Activated CD4-positive, alpha-beta T cell treated with anti-CD3 and anti-CD28 coated beads for 36 hours (primary cell): ENCODE measurements at regions not wholly inside any gene's neighbourhood (a gene's known extent, or its start where the extent isn't known, plus 50 kb on each side); places are given as distances from the start of the nearest gene placed in this dataset.
A peak's percentile ranks its signal among the peaks of the same experiment; 100 is the strongest.

Source experiments
- ATAC-seq: fragments of 200-7000 bp; cut with Tn5 transposase; one replicate; pipeline ENCODE4 v1.10.0; 2021; ENCODE audit warnings: mild to moderate bottlenecking, moderate library complexity
- CTCF ChIA-PET: fragments of 350-600 bp; sonication (Branson Sonifier 250); formaldehyde crosslinking; loops from one replicate; lab custom pipeline; 2021; ENCODE audit warnings: antibody characterized with exemption; lab: Charles Lee
- POLR2A ChIA-PET: fragments of 350-600 bp; sonication (Branson Sonifier 250); formaldehyde crosslinking; loops from one replicate; lab custom pipeline; 2021; ENCODE audit warnings: antibody characterized with exemption, inconsistent platforms; lab: Charles Lee
- DNase-seq: peaks from one replicate; pipeline ENCODE4 v3.0.0-alpha.2; 2020
- H3K27ac Mint-ChIP-seq: one replicate; pipeline ENCODE4 v1.8.0; 2021; ENCODE audit warnings: mixed read lengths
- H3K27me3 Mint-ChIP-seq: one replicate; pipeline ENCODE4 v1.8.0; 2021; ENCODE audit warnings: mixed read lengths
- H3K36me3 Mint-ChIP-seq: one replicate; pipeline ENCODE4 v1.8.0; 2021; ENCODE audit warnings: low read depth, mixed read lengths
- H3K4me1 Mint-ChIP-seq: one replicate; pipeline ENCODE4 v1.8.0; 2021; ENCODE audit warnings: mixed read lengths
- H3K4me3 Mint-ChIP-seq: one replicate; pipeline ENCODE4 v1.8.0; 2021; ENCODE audit warnings: mild to moderate bottlenecking, moderate library complexity, mixed read lengths
- H3K9me3 Mint-ChIP-seq: one replicate; pipeline ENCODE4 v1.8.0; 2021; ENCODE audit warnings: low read depth, mixed read lengths
- intact Hi-C, 2 experiments: fragments of 100-400 bp; cut with DNase I in 1 of 2; cut with micrococcal nuclease in 1 of 2; formaldehyde crosslinking; loops; one replicate each; pipeline versions ENCODE4 v1.14.2 to v1.15.1; 2022 to 2024; cut with DNase I, micrococcal nuclease

DNA sequence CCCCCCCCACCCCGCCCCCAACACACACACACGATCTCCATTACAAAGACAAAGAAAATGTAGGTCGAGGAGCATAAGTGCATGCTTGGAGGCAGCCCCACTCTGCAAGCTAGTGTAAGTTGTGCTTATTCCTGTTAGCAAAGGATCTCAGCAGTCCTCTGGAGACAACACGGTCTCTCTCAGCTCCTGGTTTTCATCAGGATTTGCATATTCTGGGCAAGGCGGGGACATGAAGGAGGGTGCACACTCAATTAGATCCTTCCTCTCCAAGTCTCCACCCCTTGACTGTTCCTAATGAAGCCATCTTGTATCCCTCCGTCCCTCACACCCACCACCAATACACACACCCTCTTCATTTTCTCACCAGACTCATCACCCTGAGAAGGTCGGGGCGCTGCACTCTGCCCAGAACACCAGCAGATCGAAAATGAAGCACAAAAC lies 63.8 kb downstream of the MRPL46 start:
- ATAC-seq (no peak), DNase-seq (no peak)
- no peak overlapping the region for H3K4me3 Mint-ChIP-seq
- no peaks in the 10 kb centered on the region for H3K9me3 Mint-ChIP-seq
- H3K4me1 Mint-ChIP-seq = peaks cover 17% of the 10 kb centered on the region
- ChIA-PET POLR2A (no interaction called here), CTCF (no interaction called here)
- peaks cover 8% of the 10 kb centered on the region for H3K27me3 Mint-ChIP-seq
- H3K27ac Mint-ChIP-seq = no peak overlapping the region
- intact Hi-C loops = no loop called here
- no peaks in the 10 kb centered on the region for H3K36me3 Mint-ChIP-seq

DNA sequence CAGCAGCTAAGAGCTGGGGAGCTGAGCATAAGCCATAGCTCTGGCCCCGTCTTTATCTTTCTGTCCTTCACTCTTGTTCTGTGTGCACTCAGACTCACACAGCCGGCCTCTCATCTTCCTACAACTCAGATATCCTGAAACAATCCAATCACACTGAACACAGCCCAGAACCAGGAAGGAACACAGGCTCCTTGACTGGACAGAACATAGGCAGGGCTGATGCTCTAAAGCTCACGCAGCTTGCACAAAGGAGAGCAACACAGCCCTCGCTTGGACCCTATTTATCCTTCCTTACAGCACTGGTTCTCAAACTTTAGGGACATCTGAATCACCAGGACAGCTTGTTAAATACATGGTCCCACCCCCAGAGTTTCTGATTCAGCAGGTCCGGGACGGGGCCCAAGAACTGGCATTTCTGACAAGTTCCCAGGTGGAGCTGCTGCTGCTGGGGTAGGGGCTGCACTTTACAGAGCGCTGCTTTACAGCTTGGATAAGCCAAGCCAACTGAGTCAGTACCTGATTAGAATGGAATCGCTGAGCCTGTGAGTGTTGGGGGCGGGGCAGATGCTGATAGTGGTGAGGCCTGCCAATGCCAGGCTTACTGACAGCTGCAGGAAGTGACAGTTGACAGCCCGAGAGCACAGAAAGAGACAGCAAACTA lies 65.1 kb downstream of the MRPL46 start:
- POLR2A ChIA-PET = no interaction called here
- ATAC-seq (peak; percentile 94), DNase-seq (peak; percentile 73)
- no peaks in the 10 kb centered on the region for H3K36me3 Mint-ChIP-seq
- intact Hi-C loops = no loop called here
- no peak overlapping the region for H3K4me3 Mint-ChIP-seq
- peak overlapping the region; percentile 23 for H3K27ac Mint-ChIP-seq
- no peaks in the 10 kb centered on the region for H3K9me3 Mint-ChIP-seq
- H3K27me3 Mint-ChIP-seq = peaks cover 6% of the 10 kb centered on the region
- peaks cover 17% of the 10 kb centered on the region for H3K4me1 Mint-ChIP-seq
- CTCF ChIA-PET = interaction anchor here (0.6 to 1.7 kb wide), 6 partner anchors 14 to 63 kb away, joined by 3 to 7 read pairs (median 4); no protein-coding TSS in a partner anchor

DNA sequence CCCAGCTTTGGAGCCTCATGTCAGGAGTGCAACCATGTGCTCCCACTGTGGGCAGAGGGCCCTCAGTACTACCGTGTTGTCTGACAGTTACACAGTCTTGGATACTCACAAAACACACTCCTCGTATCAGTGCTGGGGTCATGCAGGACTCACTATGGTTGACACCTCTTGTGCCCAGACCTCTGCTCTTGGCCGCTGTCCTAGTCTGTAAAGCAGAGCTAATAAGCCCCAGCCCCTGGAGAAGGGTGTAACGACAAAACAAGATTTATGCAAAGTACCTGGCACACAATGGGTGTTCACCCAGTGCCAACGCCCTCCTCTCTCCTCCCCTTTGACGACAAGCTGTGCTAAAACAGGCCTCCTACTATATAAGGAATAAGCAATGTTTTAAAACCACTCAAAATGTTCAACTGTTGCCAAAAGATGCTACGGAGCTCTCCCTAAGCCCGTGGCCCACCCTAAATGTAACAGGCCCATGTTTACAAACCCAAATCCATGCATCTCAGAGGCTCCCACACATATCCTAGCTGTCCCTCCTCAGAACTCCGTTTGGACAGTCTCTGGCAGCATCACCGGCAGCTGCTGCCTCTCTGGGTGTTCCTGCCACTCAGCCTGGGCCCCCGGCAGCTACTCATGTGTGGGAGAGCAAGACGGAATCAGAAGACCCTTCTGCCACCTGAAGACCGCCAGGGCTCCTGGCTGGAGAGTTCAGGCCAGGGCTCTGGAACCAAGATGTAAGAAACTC lies 65.8 kb downstream of the MRPL46 start:
- H3K9me3 Mint-ChIP-seq = no peaks in the 10 kb centered on the region
- intact Hi-C loops = no loop called here
- H3K4me1 Mint-ChIP-seq = peaks cover 17% of the 10 kb centered on the region
- peaks cover 6% of the 10 kb centered on the region for H3K27me3 Mint-ChIP-seq
- CTCF ChIA-PET = interaction anchor here (0.6 to 1.7 kb wide), 6 partner anchors 15 to 64 kb away, joined by 3 to 7 read pairs (median 4); no protein-coding TSS in a partner anchor
- H3K27ac Mint-ChIP-seq = peak overlapping the region; percentile 23
- no peak for ATAC-seq
- POLR2A ChIA-PET = no interaction called here
- H3K4me3 Mint-ChIP-seq = no peak overlapping the region
- no peaks in the 10 kb centered on the region for H3K36me3 Mint-ChIP-seq
- no peak for DNase-seq

DNA sequence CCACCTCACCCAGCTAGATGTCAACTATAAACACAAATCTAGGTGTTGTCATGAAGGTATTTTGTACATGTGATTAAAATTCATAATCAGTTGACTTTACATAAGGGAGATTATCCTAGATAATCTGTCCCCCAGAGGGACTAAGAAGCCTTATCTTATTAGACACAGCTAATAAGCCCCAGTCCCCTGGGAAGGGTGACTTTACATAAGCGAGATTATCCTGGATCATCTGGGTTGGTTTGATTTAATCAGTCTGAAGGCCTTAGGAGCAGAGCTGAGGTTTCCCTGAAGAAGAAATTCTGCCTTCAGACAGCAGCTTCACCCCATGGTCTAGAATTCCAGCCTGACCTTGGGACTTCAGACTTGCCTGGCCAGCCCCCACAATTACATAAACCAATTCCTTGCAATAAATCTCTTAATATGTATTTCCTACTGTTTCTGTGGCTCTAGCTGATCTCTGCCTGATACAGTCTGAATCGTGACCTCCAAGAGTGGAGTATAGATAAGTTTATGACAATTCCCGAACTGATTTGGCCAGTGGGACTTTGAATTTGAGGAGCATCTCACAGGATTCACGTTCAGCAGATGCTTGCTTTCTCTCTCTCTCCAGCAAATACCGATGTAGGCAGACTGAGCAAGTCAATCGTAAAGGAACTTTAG lies 66.5 kb downstream of the MRPL46 start:
- intact Hi-C loops = no loop called here
- CTCF ChIA-PET = interaction anchor here (0.6 to 1.7 kb wide), 3 partner anchors 19 to 49 kb away, joined by 3 to 5 read pairs (median 4); no protein-coding TSS in a partner anchor
- peaks cover 6% of the 10 kb centered on the region for H3K27me3 Mint-ChIP-seq

DNA sequence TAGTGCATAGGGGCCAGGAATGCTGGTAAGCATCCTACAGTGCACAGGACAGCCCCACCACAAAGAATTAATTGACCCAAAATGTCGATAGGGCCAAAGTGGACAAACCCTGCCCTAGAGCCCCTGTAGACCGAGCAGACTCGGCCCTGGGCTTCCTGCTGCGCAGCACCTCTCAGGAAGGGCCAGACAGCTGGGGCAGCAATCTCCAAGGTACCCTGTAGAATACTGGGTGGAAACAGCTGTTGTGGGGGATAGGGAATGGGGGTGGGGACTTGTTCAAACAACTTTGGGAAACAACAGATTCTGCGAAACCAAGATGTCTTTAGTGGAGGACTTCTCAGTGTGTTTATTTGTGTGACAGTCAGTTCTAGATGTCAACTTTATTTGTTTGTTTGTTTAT lies 67.1 kb downstream of the MRPL46 start:
- DNase-seq = no peak
- ATAC-seq = no peak

More for the DNA sequence above, 66.5 kb downstream of the MRPL46 start:
- no peak overlapping the region for H3K4me3 Mint-ChIP-seq
- ATAC-seq (no peak), DNase-seq (no peak)
- no peaks in the 10 kb centered on the region for H3K36me3 Mint-ChIP-seq
- H3K9me3 Mint-ChIP-seq = no peaks in the 10 kb centered on the region
- POLR2A ChIA-PET = no interaction called here
- H3K27ac Mint-ChIP-seq = no peak overlapping the region
- H3K4me1 Mint-ChIP-seq = peaks cover 17% of the 10 kb centered on the region

DNA sequence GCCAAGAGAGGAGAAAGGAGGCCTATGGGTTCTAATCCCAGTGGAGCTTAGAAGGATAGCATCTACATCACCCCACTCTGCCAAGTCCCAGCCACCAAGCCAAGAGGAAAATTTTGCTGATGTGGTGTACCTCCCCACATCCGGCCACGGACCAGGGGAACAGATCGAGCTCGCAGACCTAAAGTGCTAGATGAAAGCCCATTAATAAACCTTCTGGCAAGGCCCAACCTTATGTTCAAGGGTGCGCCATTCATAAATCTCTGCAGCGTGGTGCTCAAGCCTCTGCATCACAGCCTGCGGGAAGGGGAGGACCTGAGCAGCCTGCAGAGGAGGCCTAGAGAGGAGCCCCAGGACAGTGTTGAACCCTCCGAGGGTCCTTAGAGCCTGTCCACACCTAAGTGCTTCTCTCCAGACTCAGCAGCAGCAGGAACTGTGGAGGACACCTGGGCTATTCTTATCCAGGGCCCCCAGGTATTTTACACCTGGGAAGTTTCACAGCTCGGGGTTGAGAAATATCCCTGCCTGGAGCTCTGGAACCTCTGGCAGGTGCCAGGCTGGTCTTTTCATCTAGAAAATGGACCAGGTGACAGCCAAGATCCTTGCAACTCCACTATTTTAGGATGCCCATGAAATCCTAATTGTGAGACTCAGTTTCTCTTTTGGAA lies 68.0 kb downstream of the MRPL46 start:
- ChIA-PET POLR2A (no interaction called here), CTCF (interaction anchor here (0.7 kb wide), 1 partner anchor 21 kb away, joined by 3 read pairs; no protein-coding TSS in a partner anchor)
- H3K36me3 Mint-ChIP-seq = no peaks in the 10 kb centered on the region
- H3K27me3 Mint-ChIP-seq = peaks cover 4% of the 10 kb centered on the region
- no peak overlapping the region for H3K27ac Mint-ChIP-seq
- ATAC-seq = no peak
- DNase-seq = no peak
- H3K4me1 Mint-ChIP-seq = peaks cover 17% of the 10 kb centered on the region
- intact Hi-C loops = no loop called here
- H3K4me3 Mint-ChIP-seq = no peak overlapping the region
- no peaks in the 10 kb centered on the region for H3K9me3 Mint-ChIP-seq

More for the DNA sequence above, 67.1 kb downstream of the MRPL46 start:
- H3K36me3 Mint-ChIP-seq = no peaks in the 10 kb centered on the region
- intact Hi-C loops = no loop called here
- CTCF ChIA-PET = interaction anchor here (0.6 to 1.2 kb wide), 2 partner anchors 25 to 50 kb away, joined by 3 to 4 read pairs; no protein-coding TSS in a partner anchor
- no peak overlapping the region for H3K27ac Mint-ChIP-seq
- H3K4me1 Mint-ChIP-seq = peaks cover 17% of the 10 kb centered on the region
- no peak overlapping the region for H3K4me3 Mint-ChIP-seq
- POLR2A ChIA-PET = no interaction called here
- peaks cover 6% of the 10 kb centered on the region for H3K27me3 Mint-ChIP-seq
- no peaks in the 10 kb centered on the region for H3K9me3 Mint-ChIP-seq

DNA sequence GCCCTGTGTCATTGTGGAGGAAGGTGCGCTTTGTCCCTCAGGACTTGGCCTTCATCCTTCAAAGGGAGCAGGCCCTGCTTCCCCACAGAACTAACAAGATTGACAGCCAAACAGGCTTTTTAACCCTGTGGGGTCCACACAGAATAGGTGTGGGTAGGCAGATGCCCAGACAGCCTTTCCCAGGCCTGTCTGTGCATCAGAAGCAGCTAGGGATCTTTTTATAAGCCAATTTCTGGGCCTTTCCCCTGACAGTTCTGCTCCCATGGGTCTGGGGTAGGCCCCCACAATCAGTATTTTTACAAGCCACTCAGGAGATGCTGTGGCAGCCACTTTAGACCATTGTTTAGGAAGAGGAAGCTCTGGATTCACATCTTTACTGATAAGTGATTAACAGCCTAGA lies 69.2 kb downstream of the MRPL46 start:
- CTCF ChIA-PET = no interaction called here
- POLR2A ChIA-PET = no interaction called here
- intact Hi-C loops = no loop called here
- no peak for DNase-seq
- ATAC-seq = no peak
- Mint-ChIP-seq H3K27me3 (peaks cover 3% of the 10 kb centered on the region), H3K4me1 (peaks cover 22% of the 10 kb centered on the region), H3K9me3 (no peaks in the 10 kb centered on the region), H3K4me3 (no peak overlapping the region), H3K36me3 (no peaks in the 10 kb centered on the region), H3K27ac (no peak overlapping the region)

DNA sequence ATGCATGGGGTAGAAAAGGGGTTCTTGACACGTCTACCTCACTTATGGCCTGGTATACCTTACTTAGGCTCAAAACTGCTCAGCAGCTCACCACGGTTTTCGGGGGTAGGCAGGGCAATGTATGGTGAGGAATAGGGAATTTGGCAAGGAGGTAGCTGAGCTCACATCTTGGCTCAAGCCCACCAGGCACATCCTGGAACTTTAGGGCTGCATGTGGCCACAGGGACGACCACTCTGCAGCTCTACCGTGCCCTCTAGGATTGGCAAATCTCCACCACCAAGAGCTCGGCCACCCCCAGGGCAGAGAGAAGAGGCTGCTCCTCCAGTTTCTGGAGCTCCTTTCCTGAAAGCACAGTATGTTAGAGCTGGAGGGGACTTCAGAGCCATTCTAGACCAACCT lies 69.7 kb downstream of the MRPL46 start:
- DNase-seq = no peak
- ChIA-PET CTCF (interaction anchor here (1.2 kb wide), 1 partner anchor 11 kb away, joined by 3 read pairs; no protein-coding TSS in a partner anchor), POLR2A (no interaction called here)
- Mint-ChIP-seq H3K9me3 (no peaks in the 10 kb centered on the region), H3K4me1 (peaks cover 18% of the 10 kb centered on the region), H3K27me3 (peaks cover 3% of the 10 kb centered on the region), H3K36me3 (no peaks in the 10 kb centered on the region), H3K27ac (no peak overlapping the region), H3K4me3 (no peak overlapping the region)
- intact Hi-C loops = no loop called here
- no peak for ATAC-seq

DNA sequence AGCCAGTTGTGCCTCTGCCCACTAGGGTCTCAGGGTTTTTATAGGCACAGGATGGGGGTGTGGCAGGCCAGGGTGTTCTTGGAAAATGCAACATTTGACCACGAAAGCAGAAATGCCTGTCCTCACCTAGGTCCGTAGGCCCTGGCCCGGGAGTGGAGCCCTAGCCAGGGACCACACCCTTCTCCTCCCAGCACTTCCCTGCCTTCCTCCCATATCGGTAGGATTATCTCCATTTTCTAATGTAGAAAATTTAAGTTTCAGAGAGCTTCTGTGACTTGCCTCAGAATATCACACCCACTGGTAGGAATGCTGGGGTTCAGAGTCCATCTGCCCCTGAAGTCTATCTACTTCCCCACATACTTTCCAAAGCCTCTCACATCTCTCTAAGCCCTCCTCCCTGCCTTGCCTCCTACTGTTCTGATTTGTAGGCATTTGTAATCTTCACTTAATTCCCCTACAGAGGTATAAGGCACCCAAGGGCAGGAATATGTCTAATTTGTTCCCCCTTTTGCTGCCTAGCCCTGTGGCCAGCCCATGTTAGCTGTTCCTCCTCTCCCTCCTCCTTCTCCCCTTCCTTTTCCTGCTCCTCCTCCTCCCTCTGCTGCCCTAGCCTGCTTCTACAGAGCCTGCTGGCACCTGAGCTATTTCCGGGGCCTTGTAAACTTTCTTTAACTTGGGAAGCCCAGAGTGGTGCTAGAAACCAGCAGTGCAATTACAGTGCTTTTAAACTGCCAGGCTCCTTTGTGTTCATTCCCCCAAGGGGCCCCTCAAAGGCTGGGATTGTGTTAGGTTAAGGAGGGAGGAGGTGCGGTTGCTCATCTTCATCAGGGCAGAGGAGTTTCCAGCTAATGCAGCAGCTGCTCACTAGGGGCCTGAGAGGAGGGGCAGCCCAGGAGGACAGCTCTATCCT lies 71.1 kb downstream of the MRPL46 start:
- no peak overlapping the region for H3K4me3 Mint-ChIP-seq
- no peaks in the 10 kb centered on the region for H3K9me3 Mint-ChIP-seq
- peaks cover 5% of the 10 kb centered on the region for H3K4me1 Mint-ChIP-seq
- DNase-seq (no peak), ATAC-seq (no peak)
- H3K27ac Mint-ChIP-seq = no peak overlapping the region
- H3K36me3 Mint-ChIP-seq = no peaks in the 10 kb centered on the region
- intact Hi-C loops = no loop called here
- CTCF ChIA-PET = interaction anchor here (0.7 to 1.2 kb wide), 2 partner anchors 10 to 68 kb away, joined by 3 read pairs; no protein-coding TSS in a partner anchor
- POLR2A ChIA-PET = no interaction called here
- H3K27me3 Mint-ChIP-seq = peaks cover 3% of the 10 kb centered on the region

DNA sequence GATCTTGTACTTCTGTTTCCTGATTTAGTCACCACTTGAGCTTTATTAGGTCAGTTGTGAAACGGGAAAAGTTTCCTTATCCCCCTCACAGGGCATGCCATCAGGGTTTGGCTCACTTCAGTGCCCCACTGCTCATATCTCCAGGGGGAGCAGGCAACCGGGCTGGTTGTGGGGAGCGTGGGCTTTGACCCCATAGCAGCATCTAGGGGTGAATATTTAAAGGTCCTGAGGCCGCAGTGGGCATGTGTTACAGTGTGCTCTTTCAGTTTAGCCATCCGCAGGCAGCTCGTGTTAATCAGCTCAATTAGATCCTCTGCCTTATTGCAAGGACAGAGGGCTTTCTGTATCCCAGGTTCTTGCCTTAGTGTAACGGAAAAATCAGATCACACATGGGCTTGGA lies 71.9 kb downstream of the MRPL46 start:
- DNase-seq (no peak), ATAC-seq (no peak)
- Mint-ChIP-seq H3K9me3 (no peaks in the 10 kb centered on the region), H3K27me3 (peaks cover 4% of the 10 kb centered on the region), H3K4me1 (peaks cover 5% of the 10 kb centered on the region), H3K36me3 (no peaks in the 10 kb centered on the region), H3K4me3 (no peak overlapping the region), H3K27ac (no peak overlapping the region)
- intact Hi-C loops = no loop called here
- POLR2A ChIA-PET = no interaction called here
- CTCF ChIA-PET = no interaction called here
